C4-2B (cell line): ENCODE measurements at regions not wholly inside any gene's neighbourhood (a gene's known extent, or its start where the extent isn't known, plus 50 kb on each side); places are given as distances from the start of the nearest gene placed in this dataset.

Experiments used
- H3K27ac ChIP-seq: fragments of 450-650 bp; 2 replicates; pipeline ENCODE4 v1.5.1; 2017
- CTCF ChIP-seq: fragments of 450-650 bp; conservative IDR thresholded peaks from 2 replicates; pipeline ENCODE4 v1.5.1; 2017; ENCODE audit warnings: mild to moderate bottlenecking
- ZFX ChIP-seq: fragments of 450-650 bp; IDR thresholded peaks from 2 replicates; pipeline ENCODE4 v1.6.1; 2017

- no peak overlapping the region for H3K27ac ChIP-seq
- TF ChIP-seq CTCF, result no peak
- TF ChIP-seq ZFX, result no peak
These were observed 502.9 kb upstream of the ID2 start for GRCh38 chr2:8178911-8179310.

GRCh38 chr2:8189316-8189715 lies 492.5 kb upstream of the ID2 start:
- H3K27ac ChIP-seq, result no peak overlapping the region
- TF ChIP-seq CTCF, result no peak
- no peak for TF ChIP-seq ZFX

- TF ChIP-seq ZFX (no peak), CTCF (no peak)
- no peak overlapping the region for H3K27ac ChIP-seq
These were observed 491.6 kb upstream of the ID2 start for GRCh38 chr2:8190279-8190678.

- no peak overlapping the region for H3K27ac ChIP-seq
- TF ChIP-seq ZFX, result no peak
- no peak for TF ChIP-seq CTCF
These were observed 490.4 kb upstream of the ID2 start for GRCh38 chr2:8191427-8191826.

- TF ChIP-seq CTCF (no peak), ZFX (no peak)
- H3K27ac ChIP-seq, result no peak overlapping the region
These were observed 488.7 kb upstream of the ID2 start for GRCh38 chr2:8193146-8193545.

GRCh38 chr2:8193686-8194615 lies 487.9 kb upstream of the ID2 start:
- TF ChIP-seq CTCF (no peak), ZFX (no peak)
- H3K27ac ChIP-seq, result no peak overlapping the region

GRCh38 chr2:8195784-8196183 lies 486.1 kb upstream of the ID2 start:
- TF ChIP-seq CTCF (no peak), ZFX (no peak)
- H3K27ac ChIP-seq, result no peak overlapping the region
